ENCODE measurements at regions not wholly inside any gene's neighbourhood (a gene's known extent, or its start where the extent isn't known, plus 50 kb on each side); places are given as distances from the start of the nearest gene placed in this dataset.

DNA sequence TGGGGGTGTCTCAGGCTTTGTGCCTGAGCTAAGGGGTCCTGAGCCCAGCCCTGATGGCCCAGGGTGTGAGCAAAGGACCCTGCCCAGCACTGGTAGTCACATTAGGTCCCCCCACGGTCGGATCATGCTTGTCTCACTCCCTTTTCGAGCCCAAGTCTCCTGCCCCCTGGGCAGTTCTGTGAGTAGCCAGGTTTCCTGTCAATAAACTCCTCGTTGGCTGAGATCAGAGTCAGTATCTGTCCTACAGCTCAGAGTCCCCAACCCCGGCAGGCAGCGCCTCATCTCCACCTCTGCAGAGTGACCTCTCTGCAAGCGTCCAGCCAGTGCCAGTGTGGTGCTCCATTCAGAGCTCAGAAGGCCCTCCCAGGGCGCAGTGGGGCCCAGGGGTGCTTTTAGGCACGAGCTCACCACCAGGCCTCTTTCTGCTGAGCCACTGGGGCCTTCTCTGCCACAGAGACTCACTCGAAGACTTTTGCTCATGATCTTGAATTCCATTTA, 93.7 kb upstream of the PMEPA1 start:
- H3K4me1 ChIP-seq (ENCODE audit: insufficient read depth, low read length) = no peaks in the 10 kb centered on the region
- H2BK120ac ChIP-seq (ENCODE audit: low read depth, low read length, poor library complexity, severe bottlenecking) = no peak overlapping the region
- H3K9me3 ChIP-seq (ENCODE audit: control insufficient read depth, low read depth, low read length) = no peaks in the 10 kb centered on the region
- no peak overlapping the region for H3K4me2 ChIP-seq (ENCODE audit: insufficient read depth, insufficient read length, low read length)
- H2BK15ac ChIP-seq (ENCODE audit: low read depth, low read length) = no peak overlapping the region
- no peak overlapping the region for H3K18ac ChIP-seq (ENCODE audit: insufficient read length, low read depth, low read length)
- no peak overlapping the region for H2BK12ac ChIP-seq (ENCODE audit: insufficient read length, low read depth, low read length)
- H3K14ac ChIP-seq (ENCODE audit: insufficient read depth, low read length) = no peak overlapping the region
- H3K56ac ChIP-seq (ENCODE audit: insufficient read length, low read depth, low read length) = no peak overlapping the region
- no peak for DNase-seq
- H3K9me3 Mint-ChIP-seq = no peaks in the 10 kb centered on the region; a peak in 1 of 5 replicates
- H3K27ac ChIP-seq (ENCODE audit: insufficient read length, low read depth, low read length) = no peak overlapping the region
- no peak overlapping the region for H2AK5ac ChIP-seq (ENCODE audit: insufficient read length, low read length)
- H3K36me3 Mint-ChIP-seq (ENCODE audit: insufficient read depth in 1 of 3, low read depth in 3 of 3) = no peaks in the 10 kb centered on the region
- no peak overlapping the region for H4K91ac ChIP-seq (ENCODE audit: insufficient read length, low read depth, low read length)
- no peak overlapping the region for H2AFZ ChIP-seq (ENCODE audit: low read length)
- no peak overlapping the region for H3K9ac ChIP-seq (ENCODE audit: extremely low read depth, insufficient read length, low read length)
- WGBS (ENCODE audit: extremely low coverage, insufficient read length, low lambda C conversion rate) = no CpG with 5 or more reads among the region's 10 CpGs
- H4K20me1 ChIP-seq (ENCODE audit: control insufficient read depth, insufficient read depth, insufficient read length) = no peaks in the 10 kb centered on the region
- H3T11ph ChIP-seq (ENCODE audit: low read length) = no peak overlapping the region
- no peak overlapping the region for H2BK20ac ChIP-seq (ENCODE audit: low read depth, low read length, poor library complexity, severe bottlenecking)
- TF ChIP-seq, protein P1, sequence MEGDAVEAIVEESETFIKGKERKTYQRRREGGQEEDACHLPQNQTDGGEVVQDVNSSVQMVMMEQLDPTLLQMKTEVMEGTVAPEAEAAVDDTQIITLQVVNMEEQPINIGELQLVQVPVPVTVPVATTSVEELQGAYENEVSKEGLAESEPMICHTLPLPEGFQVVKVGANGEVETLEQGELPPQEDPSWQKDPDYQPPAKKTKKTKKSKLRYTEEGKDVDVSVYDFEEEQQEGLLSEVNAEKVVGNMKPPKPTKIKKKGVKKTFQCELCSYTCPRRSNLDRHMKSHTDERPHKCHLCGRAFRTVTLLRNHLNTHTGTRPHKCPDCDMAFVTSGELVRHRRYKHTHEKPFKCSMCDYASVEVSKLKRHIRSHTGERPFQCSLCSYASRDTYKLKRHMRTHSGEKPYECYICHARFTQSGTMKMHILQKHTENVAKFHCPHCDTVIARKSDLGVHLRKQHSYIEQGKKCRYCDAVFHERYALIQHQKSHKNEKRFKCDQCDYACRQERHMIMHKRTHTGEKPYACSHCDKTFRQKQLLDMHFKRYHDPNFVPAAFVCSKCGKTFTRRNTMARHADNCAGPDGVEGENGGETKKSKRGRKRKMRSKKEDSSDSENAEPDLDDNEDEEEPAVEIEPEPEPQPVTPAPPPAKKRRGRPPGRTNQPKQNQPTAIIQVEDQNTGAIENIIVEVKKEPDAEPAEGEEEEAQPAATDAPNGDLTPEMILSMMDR (conservative IDR thresholded peaks at IDR 0.05) = no peak
- H4K8ac ChIP-seq (replicated peaks; ENCODE audit: insufficient read length, low read depth, low read length) = no peak overlapping the region
- no peaks in the 10 kb centered on the region for H3K23me2 ChIP-seq (ENCODE audit: insufficient read length, low read depth, low read length, poor library complexity, severe bottlenecking)
- no peaks in the 10 kb centered on the region for H3K27me3 ChIP-seq (ENCODE audit: insufficient read depth, low read length)
- 0 out of 7 replicates have a peak overlapping the region, but pooled peaks of 1 of the 3 experiments have one; percentile 25 for H3K27ac Mint-ChIP-seq
- peaks cover 3 to 13% of the 10 kb centered on the region in 2 experiments for H3K4me1 Mint-ChIP-seq
- H4K5ac ChIP-seq (ENCODE audit: insufficient read length, low read depth, low read length) = no peak overlapping the region
- no peaks in the 10 kb centered on the region for H3K79me1 ChIP-seq (ENCODE audit: insufficient read depth, low read depth, low read length, poor library complexity, severe bottlenecking)
- H3K4me3 Mint-ChIP-seq = no peak overlapping the region
- H3K23ac ChIP-seq (ENCODE audit: insufficient read length, low read depth, low read length) = no peak overlapping the region
- H3K79me2 ChIP-seq (ENCODE audit: insufficient read depth, low read length) = no peaks in the 10 kb centered on the region
- no peaks in the 10 kb centered on the region; the same call in 1 of the 2 replicates for H3K27me3 Mint-ChIP-seq (ENCODE audit: low read depth)
- H3K4ac ChIP-seq (ENCODE audit: low read depth, low read length) = no peak overlapping the region
- H2BK5ac ChIP-seq (ENCODE audit: insufficient read length, low read length) = no peak overlapping the region
